AML-193 (cell line): ENCODE measurements at regions not wholly inside any gene's neighbourhood (a gene's known extent, or its start where the extent isn't known, plus 50 kb on each side); places are given as distances from the start of the nearest gene placed in this dataset.
"Not testable (repeated sequence)": the region's sequence is repeated elsewhere in the genome, so short reads cannot be mapped to it uniquely, and the experiment has no call there.

ENCODE experiments used
- DNase-seq, 2 experiments: peaks; one replicate each; lab custom pipeline; 2025; lab: John Stamatoyannopoulos, UW

GRCh38 chr22:48918585-48919186 lies 909.0 kb downstream of the BRD1 start:
- no peak for DNase-seq

DNA sequence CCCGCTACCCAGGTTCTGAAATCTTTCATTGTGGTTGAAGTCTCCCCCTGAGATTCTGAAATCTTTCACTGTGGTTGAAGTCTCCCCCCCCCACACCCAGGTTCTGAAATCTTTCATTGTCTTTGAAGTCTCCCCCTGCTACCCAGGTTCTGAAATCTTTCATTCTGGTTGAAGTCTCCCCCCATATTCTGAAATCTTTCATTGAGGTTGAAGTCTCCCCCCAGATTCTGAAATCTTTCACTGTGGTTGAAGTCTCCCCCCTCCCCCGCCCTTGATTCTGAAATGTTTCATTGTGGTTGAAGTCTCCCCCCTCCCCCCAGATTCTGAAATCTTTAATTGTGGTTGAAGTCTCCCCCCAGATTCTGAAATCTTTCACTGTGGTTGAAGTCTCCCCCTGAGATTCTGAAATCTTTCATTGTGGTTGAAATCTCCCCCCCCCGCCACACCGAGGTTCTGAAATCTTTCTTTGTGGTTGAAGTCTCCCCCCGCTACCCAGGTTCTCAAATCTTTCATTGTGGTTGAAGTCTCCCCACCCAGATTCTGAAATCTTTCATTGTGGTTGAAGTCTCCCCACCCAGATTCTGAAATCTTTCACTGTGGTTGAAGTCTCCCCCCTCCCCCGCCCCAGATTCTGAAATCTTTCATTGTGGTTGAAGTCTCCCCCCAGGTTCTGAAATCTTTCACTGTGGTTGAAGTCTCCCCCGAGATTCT lies 915.2 kb downstream of the BRD1 start:
- not testable (repeated sequence) for DNase-seq

- DNase-seq: not testable (repeated sequence)
Measured at GRCh38 chr22:48911647-48912046, 916.0 kb downstream of the BRD1 start.

DNA sequence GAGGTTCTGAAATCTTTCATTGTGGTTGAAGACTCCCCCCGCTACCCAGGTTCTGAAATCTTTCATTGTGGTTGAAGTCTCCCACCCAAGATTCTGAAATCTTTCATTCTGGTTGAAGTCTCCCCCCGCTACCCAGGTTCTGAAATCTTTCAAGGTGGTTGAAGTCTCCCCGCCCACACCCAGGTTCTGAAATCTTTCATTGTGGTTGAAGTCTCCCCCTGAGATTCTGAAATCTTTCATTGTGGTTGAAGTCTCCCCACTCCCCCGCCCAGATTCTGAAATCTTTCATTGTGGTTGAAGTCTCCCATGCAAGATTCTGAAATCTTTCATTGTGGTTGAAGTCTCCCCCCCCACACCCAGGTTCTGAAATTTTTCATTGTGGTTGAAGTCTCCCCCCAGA lies 916.6 kb downstream of the BRD1 start:
- DNase-seq: not testable (repeated sequence)

- DNase-seq: no peak
Measured at GRCh38 chr22:48908547-48908946, 919.1 kb downstream of the BRD1 start.

DNA sequence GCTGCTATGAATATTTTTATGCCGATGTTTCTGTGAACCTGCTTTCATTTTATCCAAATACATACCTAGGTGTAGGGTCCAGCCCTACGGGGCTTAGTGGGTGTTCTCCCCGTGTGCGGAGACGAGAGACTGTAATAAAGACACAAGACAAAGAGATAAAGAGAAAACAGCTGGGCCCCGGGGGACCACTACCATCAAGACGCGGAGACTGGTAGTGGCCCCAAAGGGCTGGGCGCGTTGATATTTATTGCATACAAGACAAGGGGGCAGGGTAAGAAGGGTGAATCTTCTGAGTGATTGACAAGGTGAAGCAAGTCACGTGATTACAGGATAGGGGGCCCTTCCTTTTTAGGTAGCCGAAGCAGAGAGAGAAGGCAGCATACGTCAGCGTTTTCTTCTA lies 920.1 kb downstream of the BRD1 start:
- no peak for DNase-seq

GRCh38 chr22:48906216-48906835 lies 921.3 kb downstream of the BRD1 start:
- DNase-seq: no peak

GRCh38 chr22:48905206-48905975 lies 922.3 kb downstream of the BRD1 start:
- no peak for DNase-seq

- DNase-seq: no peak
Measured at GRCh38 chr22:48902983-48903650, 924.6 kb downstream of the BRD1 start.

DNA sequence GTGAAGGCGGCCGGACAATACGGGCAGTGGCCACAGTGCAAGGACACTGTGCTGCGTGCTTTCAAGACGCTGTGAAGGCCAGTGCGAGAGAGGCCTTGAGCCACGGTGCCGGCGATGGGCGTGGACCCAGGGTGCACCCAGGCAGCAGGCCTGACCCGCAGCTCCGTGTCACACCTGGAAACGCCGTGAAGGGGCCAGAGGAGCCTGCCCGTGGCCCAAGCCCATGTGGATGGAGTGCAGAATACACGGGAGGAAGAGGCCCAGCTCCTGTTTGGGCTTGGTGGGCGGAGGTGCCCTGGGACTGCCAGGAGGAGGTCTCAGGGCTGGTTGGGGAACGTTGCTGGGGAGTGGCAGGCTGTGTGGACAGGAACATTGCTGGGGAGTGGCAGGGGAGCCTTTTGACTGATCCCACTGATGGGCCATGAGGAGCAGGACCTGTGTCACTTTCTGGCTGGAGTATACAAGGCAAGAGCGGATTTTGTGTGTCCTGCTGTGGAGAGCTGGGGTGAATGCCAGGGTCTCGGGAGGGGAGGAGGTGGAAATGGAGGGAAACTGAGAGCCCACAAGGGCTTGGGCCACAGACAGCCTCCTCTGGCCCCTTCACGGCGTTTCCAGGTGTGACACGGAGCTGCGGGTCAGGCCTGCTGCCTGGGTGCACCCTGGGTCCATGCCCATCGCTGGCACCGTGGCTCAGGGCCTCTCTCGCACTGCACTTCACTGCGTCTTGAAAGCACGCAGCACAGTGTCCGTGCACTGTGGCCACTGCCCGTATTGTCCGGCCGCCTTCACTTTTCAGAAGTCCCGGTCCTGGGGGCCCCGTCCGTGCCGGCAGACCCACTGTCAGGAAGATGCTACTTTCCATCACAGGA lies 925.4 kb downstream of the BRD1 start:
- DNase-seq: no peak

GRCh38 chr22:48901324-48901723 lies 926.3 kb downstream of the BRD1 start:
- DNase-seq: no peak

DNA sequence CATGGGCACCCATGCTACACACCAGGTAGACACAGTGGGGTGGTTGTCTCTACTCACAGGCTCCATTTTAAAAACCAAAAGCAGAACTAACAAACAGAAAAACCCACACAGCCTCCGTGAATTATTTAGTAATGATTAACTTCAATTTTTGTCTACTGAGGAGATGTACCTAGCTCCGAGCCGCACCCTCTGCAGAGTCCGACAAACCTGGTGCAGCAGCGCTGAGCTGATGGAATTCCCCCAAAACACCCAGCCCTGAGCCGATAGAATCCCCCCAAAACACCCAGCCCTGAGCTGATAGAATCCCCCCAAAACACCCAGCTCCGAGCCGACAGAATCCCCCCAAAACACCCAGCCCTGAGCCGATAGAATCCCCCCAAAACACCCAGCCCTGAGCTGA lies 927.0 kb downstream of the BRD1 start:
- no peak for DNase-seq

- DNase-seq: no peak
Measured at GRCh38 chr22:48900327-48900597, 927.4 kb downstream of the BRD1 start.

DNA sequence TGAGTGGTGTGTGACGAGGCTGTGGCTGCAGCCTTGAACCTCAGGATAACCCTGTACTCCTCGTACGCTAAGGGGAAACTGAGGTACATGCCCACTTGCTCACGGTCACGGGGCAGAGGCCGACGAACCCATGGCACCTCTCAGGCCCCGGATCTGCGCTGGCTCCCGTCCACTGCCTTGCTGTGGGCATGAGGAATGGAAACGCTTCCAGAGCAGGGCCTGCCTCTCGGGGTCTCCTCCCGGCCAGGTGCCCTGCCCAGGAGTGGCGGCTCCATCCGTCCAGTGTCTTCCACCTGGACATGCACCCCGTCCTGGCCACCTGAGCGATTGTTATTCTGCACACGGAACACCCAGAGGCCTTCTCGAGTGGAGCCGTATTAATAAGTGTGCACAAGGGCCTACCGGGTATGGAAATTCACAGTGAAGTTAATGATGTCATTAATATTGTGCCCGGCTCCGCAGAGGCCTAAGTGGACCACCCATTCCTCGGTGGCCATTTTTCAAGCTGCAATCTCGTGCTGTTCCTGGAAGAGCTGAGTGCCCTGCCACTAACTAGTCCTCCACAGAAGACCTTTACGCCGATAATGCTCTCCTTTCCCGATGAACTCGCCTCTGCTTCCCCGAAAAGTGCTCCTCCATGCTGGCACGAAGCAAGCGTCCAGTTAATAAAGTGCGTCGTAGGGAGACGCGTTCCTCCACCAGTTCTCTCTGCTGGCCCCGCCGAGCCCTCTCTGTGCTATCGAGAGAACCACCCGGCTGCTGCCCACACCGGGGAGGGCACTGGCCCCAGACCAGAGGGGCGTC lies 927.9 kb downstream of the BRD1 start:
- no peak for DNase-seq

GRCh38 chr22:48898524-48899250 lies 929.0 kb downstream of the BRD1 start:
- no peak for DNase-seq

DNA sequence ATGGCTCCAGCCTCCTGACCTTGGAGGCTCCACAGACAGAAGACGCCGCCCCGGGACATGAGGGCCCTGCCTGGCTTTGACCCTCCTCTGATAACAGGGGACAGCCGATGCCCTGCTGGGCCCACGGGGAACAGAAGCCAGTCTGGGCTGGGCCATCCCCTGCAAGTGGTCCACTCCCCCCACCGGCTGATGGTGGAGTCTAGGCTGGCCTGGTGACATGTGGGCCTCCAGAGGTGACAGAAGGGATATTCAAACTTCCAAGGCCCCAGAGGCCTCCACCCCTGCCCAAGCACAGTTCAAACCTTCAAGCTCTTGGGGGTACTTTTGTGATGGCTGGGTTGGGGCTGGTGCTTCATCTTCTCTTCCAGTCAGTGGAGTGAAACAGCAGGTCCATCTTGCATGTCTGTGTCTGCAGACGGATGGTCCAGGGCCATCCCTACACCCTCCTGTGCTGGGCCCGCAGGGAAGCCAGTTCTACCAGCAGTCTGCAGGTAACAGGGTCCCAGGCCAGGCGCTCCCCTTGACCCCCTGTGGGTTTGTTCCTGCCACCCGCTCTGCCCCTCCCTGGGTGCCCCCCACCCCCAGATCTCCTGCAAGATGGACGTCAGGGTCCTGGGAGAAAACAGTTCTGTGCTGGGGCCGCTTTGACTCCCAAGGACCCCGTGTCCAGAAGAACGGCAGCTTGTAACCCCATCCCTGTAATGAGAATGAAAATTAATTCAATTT lies 929.9 kb downstream of the BRD1 start:
- no peak for DNase-seq

DNA sequence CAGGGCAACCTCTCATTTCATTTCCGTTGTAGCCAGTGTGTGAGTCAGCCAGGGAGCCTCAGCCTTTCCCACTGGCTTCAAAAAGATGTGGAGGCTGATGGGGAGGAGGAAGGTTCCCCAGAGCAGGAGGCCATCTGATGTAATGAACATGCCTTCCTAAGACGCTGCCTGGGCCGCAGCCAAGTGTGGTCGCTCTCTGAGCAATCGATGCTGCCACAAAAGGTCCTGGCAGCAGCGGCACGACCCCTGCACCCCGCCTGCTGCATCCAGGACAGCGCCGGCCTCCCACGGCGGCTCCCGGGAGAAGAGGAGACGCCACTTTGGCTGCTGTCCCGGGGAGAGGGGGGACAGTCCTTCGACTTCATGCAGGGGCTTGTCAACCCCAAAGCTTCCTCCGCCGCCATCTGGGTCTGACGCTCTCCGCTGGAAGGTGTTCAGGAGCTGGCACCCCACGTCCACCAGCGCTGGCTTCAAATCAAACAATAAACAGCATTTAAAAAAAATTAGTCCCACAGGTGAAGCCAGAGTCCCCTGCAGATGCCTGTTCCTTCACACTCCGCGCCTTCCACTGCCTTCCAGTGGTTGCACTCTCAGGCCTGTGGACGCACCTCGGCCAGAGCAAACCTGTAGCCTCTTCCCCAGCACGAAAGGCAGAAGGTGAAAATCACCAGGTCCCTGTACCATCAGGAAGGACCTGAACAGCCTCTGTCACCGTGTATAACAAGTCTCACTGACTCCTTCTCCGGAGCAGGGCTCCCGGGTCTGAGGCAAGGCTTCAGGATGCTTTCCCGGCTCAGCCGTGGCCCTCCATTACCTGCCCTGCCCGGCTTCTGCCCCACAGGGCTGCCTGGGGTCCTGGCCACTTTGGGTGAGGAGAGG lies 930.7 kb downstream of the BRD1 start:
- no peak for DNase-seq
